Activated CD8-positive, alpha-beta T cell treated with anti-CD3 and anti-CD28 coated beads for 36 hours (primary cell): ENCODE measurements at regions not wholly inside any gene's neighbourhood (a gene's known extent, or its start where the extent isn't known, plus 50 kb on each side); places are given as distances from the start of the nearest gene placed in this dataset.

Source experiments
- ATAC-seq: fragments of 200-7000 bp; cut with Tn5 transposase; one replicate; pipeline ENCODE4 v1.10.0; 2021; ENCODE audit warnings: mild to moderate bottlenecking, moderate library complexity
- CTCF ChIA-PET: fragments of 350-600 bp; sonication (Branson Sonifier 250); formaldehyde crosslinking; loops from one replicate; lab custom pipeline; 2021; ENCODE audit warnings: antibody characterized with exemption; lab: Charles Lee
- POLR2A ChIA-PET: fragments of 350-600 bp; sonication (Branson Sonifier 250); formaldehyde crosslinking; loops from one replicate; lab custom pipeline; 2021; ENCODE audit warnings: antibody characterized with exemption; lab: Charles Lee
- DNase-seq: peaks from one replicate; pipeline ENCODE4 v3.0.0-alpha.2; 2020
- H3K27ac Mint-ChIP-seq: one replicate; pipeline ENCODE4 v1.8.0; 2021; ENCODE audit warnings: mild to moderate bottlenecking, mixed read lengths
- H3K27me3 Mint-ChIP-seq: one replicate; pipeline ENCODE4 v1.8.0; 2021; ENCODE audit warnings: mixed read lengths
- H3K36me3 Mint-ChIP-seq: one replicate; pipeline ENCODE4 v1.8.0; 2021; ENCODE audit warnings: low read depth, mixed read lengths
- H3K4me1 Mint-ChIP-seq: one replicate; pipeline ENCODE4 v1.8.0; 2021; ENCODE audit warnings: low read depth, mixed read lengths
- H3K4me3 Mint-ChIP-seq: one replicate; pipeline ENCODE4 v1.8.0; 2021; ENCODE audit warnings: mild to moderate bottlenecking, moderate library complexity, mixed read lengths
- H3K9me3 Mint-ChIP-seq: one replicate; pipeline ENCODE4 v1.8.0; 2021; ENCODE audit warnings: mixed read lengths
- intact Hi-C: fragments of 100-400 bp; cut with micrococcal nuclease; formaldehyde crosslinking; loops from one replicate; pipeline ENCODE4 v1.10.0; 2022
- TF ChIP-seq, protein P1 (sequence below): fragments of 200-600 bp; IDR thresholded peaks from one replicate; pipeline ENCODE4 v1.8.0; 2022; ENCODE audit warnings: antibody characterized with exemption, mild to moderate bottlenecking

DNA sequence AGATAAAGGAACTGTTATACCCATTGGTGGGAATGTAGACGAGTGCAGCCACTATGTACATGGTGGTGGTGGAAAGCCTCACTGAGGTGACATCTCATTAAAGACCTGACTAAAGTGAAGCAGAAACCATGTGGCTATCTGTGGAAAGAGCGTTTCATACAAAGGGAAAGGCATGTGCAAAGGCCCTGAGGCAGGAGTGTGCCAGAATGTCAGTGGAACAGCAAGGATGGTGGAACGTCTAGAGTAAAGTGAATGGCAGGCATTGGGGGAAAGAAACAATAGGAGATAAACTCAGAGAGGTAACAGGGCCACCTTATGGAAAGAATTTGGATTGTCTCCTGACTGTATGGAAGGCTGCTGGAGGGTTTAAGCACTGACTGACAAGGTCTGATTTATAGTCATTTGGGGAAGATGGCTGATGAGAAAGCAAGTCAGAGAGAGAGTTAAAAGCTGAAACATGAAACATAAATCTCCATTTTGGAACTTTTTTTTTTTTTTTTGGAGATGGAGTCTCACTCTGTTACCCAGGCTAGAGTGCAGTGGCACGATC is 245.7 kb downstream of the STK31 start:
- CTCF ChIA-PET, result no interaction called here

DNA sequence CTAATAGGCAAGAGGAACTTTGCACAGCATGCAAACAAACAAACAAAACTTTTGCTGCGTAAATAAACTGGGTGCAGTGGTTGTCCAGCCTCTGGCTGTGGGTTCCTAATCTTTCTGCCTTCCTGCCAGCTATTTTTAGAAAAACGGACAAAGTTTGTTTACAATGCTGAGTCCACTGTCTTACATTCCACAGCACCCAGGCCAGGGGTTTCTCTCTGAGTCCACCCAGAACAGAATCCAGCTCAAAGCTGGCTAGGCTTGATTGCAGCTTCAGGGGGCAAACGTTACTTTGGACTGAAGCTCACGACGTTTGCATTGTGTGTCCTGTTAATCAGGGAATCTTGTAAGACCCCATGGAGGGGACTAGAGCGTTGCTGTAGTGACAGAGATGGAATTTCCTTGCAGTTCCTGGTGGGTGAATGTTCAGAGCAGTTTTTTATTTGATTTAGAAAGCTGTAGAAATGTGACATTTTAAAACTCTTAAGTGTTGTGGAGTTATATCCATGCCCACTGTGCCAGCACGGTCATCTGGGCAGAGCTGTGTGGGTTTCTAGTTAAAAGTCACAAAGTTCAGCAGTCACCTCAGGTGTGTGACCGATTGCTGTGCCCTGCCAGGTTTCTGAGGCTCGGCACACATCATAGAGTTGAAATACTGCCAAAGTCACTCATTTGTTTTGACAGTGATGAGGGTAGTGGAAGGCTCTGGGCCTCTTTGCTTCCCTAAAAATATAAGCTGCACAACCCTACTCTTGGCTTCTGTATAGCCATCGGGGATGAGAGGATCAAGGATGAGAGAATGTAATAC is 247.0 kb downstream of the STK31 start:
- Mint-ChIP-seq H3K27me3 (no peaks in the 10 kb centered on the region), H3K4me3 (no peak overlapping the region), H3K9me3 (no peaks in the 10 kb centered on the region), H3K4me1 (no peaks in the 10 kb centered on the region), H3K27ac (no peak overlapping the region), H3K36me3 (no peaks in the 10 kb centered on the region)
- intact Hi-C loops, result no loop called here
- TF ChIP-seq, protein P1, sequence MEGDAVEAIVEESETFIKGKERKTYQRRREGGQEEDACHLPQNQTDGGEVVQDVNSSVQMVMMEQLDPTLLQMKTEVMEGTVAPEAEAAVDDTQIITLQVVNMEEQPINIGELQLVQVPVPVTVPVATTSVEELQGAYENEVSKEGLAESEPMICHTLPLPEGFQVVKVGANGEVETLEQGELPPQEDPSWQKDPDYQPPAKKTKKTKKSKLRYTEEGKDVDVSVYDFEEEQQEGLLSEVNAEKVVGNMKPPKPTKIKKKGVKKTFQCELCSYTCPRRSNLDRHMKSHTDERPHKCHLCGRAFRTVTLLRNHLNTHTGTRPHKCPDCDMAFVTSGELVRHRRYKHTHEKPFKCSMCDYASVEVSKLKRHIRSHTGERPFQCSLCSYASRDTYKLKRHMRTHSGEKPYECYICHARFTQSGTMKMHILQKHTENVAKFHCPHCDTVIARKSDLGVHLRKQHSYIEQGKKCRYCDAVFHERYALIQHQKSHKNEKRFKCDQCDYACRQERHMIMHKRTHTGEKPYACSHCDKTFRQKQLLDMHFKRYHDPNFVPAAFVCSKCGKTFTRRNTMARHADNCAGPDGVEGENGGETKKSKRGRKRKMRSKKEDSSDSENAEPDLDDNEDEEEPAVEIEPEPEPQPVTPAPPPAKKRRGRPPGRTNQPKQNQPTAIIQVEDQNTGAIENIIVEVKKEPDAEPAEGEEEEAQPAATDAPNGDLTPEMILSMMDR, result no peak
- CTCF ChIA-PET, result no interaction called here
- POLR2A ChIA-PET, result no interaction called here
- ATAC-seq (no peak), DNase-seq (no peak)

More for the DNA sequence above, 245.7 kb downstream of the STK31 start:
- H3K4me1 Mint-ChIP-seq, result no peaks in the 10 kb centered on the region
- ATAC-seq (no peak), DNase-seq (no peak)
- no peak overlapping the region for H3K4me3 Mint-ChIP-seq
- no peaks in the 10 kb centered on the region for H3K9me3 Mint-ChIP-seq
- TF ChIP-seq, protein P1, result no peak
- no peaks in the 10 kb centered on the region for H3K36me3 Mint-ChIP-seq
- H3K27me3 Mint-ChIP-seq, result no peaks in the 10 kb centered on the region
- H3K27ac Mint-ChIP-seq, result no peak overlapping the region
- POLR2A ChIA-PET, result no interaction called here
- intact Hi-C loops, result no loop called here

DNA sequence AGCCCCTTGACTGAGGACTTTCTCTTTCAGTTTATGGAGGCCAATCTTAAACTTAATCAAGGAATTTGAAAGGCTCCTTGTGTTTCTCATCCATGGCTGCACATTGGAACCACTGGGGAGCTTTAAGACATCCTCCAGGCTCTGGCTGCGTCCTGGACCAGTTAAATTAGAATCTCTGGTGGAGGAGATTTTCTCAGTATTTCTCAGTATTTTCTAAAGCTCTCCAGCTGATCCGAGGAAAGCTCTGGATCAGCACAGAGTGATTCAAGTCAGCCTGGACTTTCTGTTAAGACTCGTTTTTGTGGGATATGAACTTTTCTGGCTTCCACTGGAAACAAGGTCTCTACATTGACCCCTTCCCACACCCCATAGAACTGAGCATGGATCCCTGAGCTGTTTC is 249.8 kb downstream of the STK31 start:
- DNase-seq, result no peak

DNA sequence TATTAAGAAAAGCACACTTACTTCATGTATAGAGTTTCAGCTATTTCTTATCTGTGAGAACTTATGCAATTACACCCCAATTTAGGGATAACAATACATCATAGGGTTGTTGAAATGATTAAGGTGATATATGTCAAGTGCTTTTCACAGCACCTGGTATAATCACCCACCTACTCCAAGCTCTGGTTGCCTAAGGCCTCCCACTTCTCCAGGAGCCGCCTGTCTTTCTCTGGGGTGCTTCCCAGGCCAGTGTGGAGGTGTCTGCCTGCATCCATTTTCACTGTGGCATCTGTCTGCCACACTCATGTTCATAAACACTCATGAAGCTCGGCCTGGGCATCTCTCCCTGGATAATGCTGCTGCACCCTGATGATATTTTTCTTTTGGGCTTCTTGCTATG is 250.3 kb downstream of the STK31 start:
- intact Hi-C loops, result no loop called here
- ATAC-seq, result no peak
- Mint-ChIP-seq H3K27me3 (peaks cover 2% of the 10 kb centered on the region), H3K4me3 (no peak overlapping the region), H3K4me1 (no peaks in the 10 kb centered on the region), H3K27ac (no peak overlapping the region), H3K9me3 (no peaks in the 10 kb centered on the region), H3K36me3 (no peaks in the 10 kb centered on the region)
- no peak for DNase-seq
- POLR2A ChIA-PET, result no interaction called here
- TF ChIP-seq, protein P1, result no peak
- CTCF ChIA-PET, result interaction anchor here (0.9 kb wide), 1 partner anchor 20 kb away, joined by 3 read pairs; no protein-coding TSS in a partner anchor

More for the DNA sequence above, 249.8 kb downstream of the STK31 start:
- H3K27me3 Mint-ChIP-seq, result no peaks in the 10 kb centered on the region
- no peak overlapping the region for H3K4me3 Mint-ChIP-seq
- no peaks in the 10 kb centered on the region for H3K4me1 Mint-ChIP-seq
- ATAC-seq, result no peak
- TF ChIP-seq, protein P1, result no peak
- intact Hi-C loops, result no loop called here
- H3K9me3 Mint-ChIP-seq, result no peaks in the 10 kb centered on the region
- POLR2A ChIA-PET, result no interaction called here
- CTCF ChIA-PET, result interaction anchor here (0.9 kb wide), 1 partner anchor 20 kb away, joined by 3 read pairs; no protein-coding TSS in a partner anchor
- H3K27ac Mint-ChIP-seq, result no peak overlapping the region
- H3K36me3 Mint-ChIP-seq, result no peaks in the 10 kb centered on the region

DNA sequence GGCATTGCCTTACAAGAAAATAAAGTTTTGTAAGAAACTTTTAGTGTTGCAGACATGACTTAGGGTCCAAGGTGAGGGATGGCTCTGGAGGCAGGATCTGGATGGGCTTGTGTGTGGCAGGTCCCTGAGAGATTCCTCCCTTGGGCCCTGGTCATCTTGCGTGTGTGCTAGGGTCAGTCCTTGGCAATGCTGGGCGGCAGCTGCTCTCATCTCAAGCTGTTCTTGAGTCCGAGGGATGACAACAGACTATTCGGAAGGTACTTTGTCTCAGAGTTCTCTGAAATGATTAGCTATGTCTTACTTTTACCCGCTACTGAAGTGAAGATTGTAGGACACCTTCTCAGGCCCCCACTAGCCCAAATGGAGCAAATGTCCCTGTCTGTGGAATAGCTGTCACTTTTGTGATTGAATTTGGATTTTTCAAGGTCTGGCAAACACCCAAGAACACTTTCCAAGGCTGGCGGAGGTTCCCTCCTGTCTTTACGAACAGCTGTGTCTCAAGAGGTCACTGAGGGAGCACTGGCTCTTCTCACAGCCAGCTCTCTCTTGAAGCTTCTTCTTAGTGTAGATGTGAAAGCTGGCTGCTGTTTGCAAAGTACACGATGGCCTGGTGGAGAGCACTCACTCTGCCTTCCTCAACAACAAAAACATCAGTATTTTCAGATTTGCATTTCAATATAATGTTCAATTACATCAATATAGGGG is 253.6 kb downstream of the STK31 start:
- CTCF ChIA-PET, result no interaction called here
- ATAC-seq, result no peak
- DNase-seq, result no peak
- TF ChIP-seq, protein P1, result no peak
- no peak overlapping the region for H3K27ac Mint-ChIP-seq
- H3K9me3 Mint-ChIP-seq, result no peaks in the 10 kb centered on the region
- POLR2A ChIA-PET, result no interaction called here
- peaks cover 8% of the 10 kb centered on the region for H3K4me1 Mint-ChIP-seq
- H3K36me3 Mint-ChIP-seq, result no peaks in the 10 kb centered on the region
- peaks cover 2% of the 10 kb centered on the region for H3K27me3 Mint-ChIP-seq
- intact Hi-C loops, result no loop called here
- H3K4me3 Mint-ChIP-seq, result no peak overlapping the region
